Right lobe of liver (tissue), 4 donors: ENCODE measurements at regions not wholly inside any gene's neighbourhood (a gene's known extent, or its start where the extent isn't known, plus 50 kb on each side); places are given as distances from the start of the nearest gene placed in this dataset.

Experiments used
- CTCF ChIP-seq, 4 donors: fragments of 200-600 bp in 3 of 4; fragments of 450-650 bp in 1 of 4; IDR thresholded peaks; one replicate each; pipeline versions ENCODE4 v1.5.1 to v1.8.0; 2016 to 2022; ENCODE audit warnings: antibody characterized with exemption in 4 of 4, mild to moderate bottlenecking in 2 of 4
- POLR2A ChIP-seq: fragments of 450-650 bp; IDR thresholded peaks from one replicate; pipeline ENCODE4 v1.6.1; 2017; ENCODE audit warnings: antibody characterized with exemption, mild to moderate bottlenecking
- donor health status: DM: no; HTN: no; CAD: no.
- donor health status: DM: no; HTN: no; CAD: no.
- donor health status: DM: no; HTN: yes; CAD: no.

GRCh38 chr3:127139601-127140500, 53.1 kb upstream of the PRR23E start:
- TF ChIP-seq CTCF (IDR thresholded peaks at IDR 0.05) (no peak), POLR2A (no peak)
